Stimulated activated naive CD8-positive, alpha-beta T cell treated with anti-CD3 and anti-CD28 coated beads, Interleukin-15, amount 100 ng/mL, for 72 hours (primary cell): ENCODE measurements at regions not wholly inside any gene's neighbourhood (a gene's known extent, or its start where the extent isn't known, plus 50 kb on each side); places are given as distances from the start of the nearest gene placed in this dataset.

Experiments used
- ATAC-seq: fragments of 150-1000 bp; cut with Tn5 transposase; 2 replicates; pipeline ENCODE4 v1.10.0; 2021; ENCODE audit warnings: mild to moderate bottlenecking, moderate library complexity
- DNase-seq, 2 donors: peaks; one replicate each; pipeline ENCODE4 v3.0.0; 2021 to 2022
- H3K27ac Mint-ChIP-seq, 2 donors: one replicate each; pipeline ENCODE4 v1.8.0; 2022; ENCODE audit warnings: mild to moderate bottlenecking in 2 of 2, mixed read lengths in 2 of 2, moderate library complexity in 2 of 2
- H3K27me3 Mint-ChIP-seq: one replicate; pipeline ENCODE4 v1.8.0; 2022; ENCODE audit warnings: mixed read lengths
- H3K4me1 Mint-ChIP-seq: one replicate; pipeline ENCODE4 v1.8.0; 2022; ENCODE audit warnings: mild to moderate bottlenecking, mixed read lengths
- H3K4me3 Mint-ChIP-seq, 2 donors: one replicate each; pipeline ENCODE4 v1.8.0; 2022; ENCODE audit warnings: mild to moderate bottlenecking in 2 of 2, mixed read lengths in 2 of 2, moderate library complexity in 1 of 2
- H3K9me3 Mint-ChIP-seq, 2 donors: one replicate each; pipeline ENCODE4 v1.8.0; 2022; ENCODE audit warnings: mixed read lengths in 2 of 2

- no peak for DNase-seq
- H3K9me3 Mint-ChIP-seq: no peaks in the 10 kb centered on the region
Observed at GRCh38 chrX:45697591-45697990, 496.9 kb upstream of the DIPK2B start.

GRCh38 chrX:45696736-45697135, 496.1 kb upstream of the DIPK2B start:
- peaks cover 31% of the 10 kb centered on the region for H3K4me1 Mint-ChIP-seq

More at GRCh38 chrX:45697591-45697990, 496.9 kb upstream of the DIPK2B start:
- Mint-ChIP-seq H3K4me1 (peaks cover 31% of the 10 kb centered on the region), H3K27me3 (no peaks in the 10 kb centered on the region), H3K4me3 (no peak overlapping the region), H3K27ac (no peak overlapping the region)
- ATAC-seq: no peak

GRCh38 chrX:45689971-45690370, 489.3 kb upstream of the DIPK2B start:
- Mint-ChIP-seq H3K9me3 (no peaks in the 10 kb centered on the region), H3K4me3 (no peak overlapping the region), H3K4me1 (no peaks in the 10 kb centered on the region), H3K27me3 (no peaks in the 10 kb centered on the region), H3K27ac (no peak overlapping the region)
- DNase-seq: no peak
- ATAC-seq: no peak

More at GRCh38 chrX:45696736-45697135, 496.1 kb upstream of the DIPK2B start:
- Mint-ChIP-seq H3K27ac (no peak overlapping the region), H3K9me3 (no peaks in the 10 kb centered on the region), H3K4me3 (no peak overlapping the region), H3K27me3 (no peaks in the 10 kb centered on the region)
- no peak for DNase-seq
- ATAC-seq: no peak

GRCh38 chrX:45683914-45684313, 483.2 kb upstream of the DIPK2B start:
- no peak overlapping the region for H3K4me3 Mint-ChIP-seq
- H3K27me3 Mint-ChIP-seq: no peaks in the 10 kb centered on the region
- ATAC-seq (no peak), DNase-seq (no peak)
- no peak overlapping the region for H3K27ac Mint-ChIP-seq
- no peaks in the 10 kb centered on the region for H3K4me1 Mint-ChIP-seq
- H3K9me3 Mint-ChIP-seq: no peaks in the 10 kb centered on the region

GRCh38 chrX:45681891-45682290, 481.2 kb upstream of the DIPK2B start:
- H3K27ac Mint-ChIP-seq: no peak overlapping the region
- no peaks in the 10 kb centered on the region for H3K27me3 Mint-ChIP-seq
- H3K4me1 Mint-ChIP-seq: no peaks in the 10 kb centered on the region
- no peaks in the 10 kb centered on the region for H3K9me3 Mint-ChIP-seq
- DNase-seq: no peak
- ATAC-seq: no peak
- H3K4me3 Mint-ChIP-seq: no peak overlapping the region

GRCh38 chrX:45669715-45670340, 469.2 kb upstream of the DIPK2B start:
- ATAC-seq: no peak
- no peak for DNase-seq
- H3K27me3 Mint-ChIP-seq: no peaks in the 10 kb centered on the region
- no peaks in the 10 kb centered on the region for H3K9me3 Mint-ChIP-seq
- no peak overlapping the region for H3K4me3 Mint-ChIP-seq
- H3K4me1 Mint-ChIP-seq: no peaks in the 10 kb centered on the region
- H3K27ac Mint-ChIP-seq: no peak overlapping the region

- Mint-ChIP-seq H3K4me1 (no peaks in the 10 kb centered on the region), H3K4me3 (no peak overlapping the region), H3K9me3 (no peaks in the 10 kb centered on the region), H3K27me3 (no peaks in the 10 kb centered on the region), H3K27ac (no peak overlapping the region)
- ATAC-seq: no peak
- no peak for DNase-seq
Observed at GRCh38 chrX:45668686-45669443, 468.2 kb upstream of the DIPK2B start.

GRCh38 chrX:45667666-45668065, 467.0 kb upstream of the DIPK2B start:
- H3K27me3 Mint-ChIP-seq: no peaks in the 10 kb centered on the region
- H3K9me3 Mint-ChIP-seq: no peaks in the 10 kb centered on the region
- ATAC-seq (no peak), DNase-seq (no peak)
- no peak overlapping the region for H3K27ac Mint-ChIP-seq
- no peak overlapping the region for H3K4me3 Mint-ChIP-seq
- H3K4me1 Mint-ChIP-seq: no peaks in the 10 kb centered on the region

GRCh38 chrX:45664727-45665290, 464.1 kb upstream of the DIPK2B start:
- H3K4me3 Mint-ChIP-seq: no peak overlapping the region

GRCh38 chrX:45660477-45660876, 459.8 kb upstream of the DIPK2B start:
- H3K4me3 Mint-ChIP-seq: no peak overlapping the region
- no peak overlapping the region for H3K27ac Mint-ChIP-seq
- H3K9me3 Mint-ChIP-seq: peaks cover 0 to 4% of the 10 kb centered on the region in 2 donors
- no peaks in the 10 kb centered on the region for H3K27me3 Mint-ChIP-seq
- H3K4me1 Mint-ChIP-seq: no peaks in the 10 kb centered on the region
- ATAC-seq (no peak), DNase-seq (no peak)

More at GRCh38 chrX:45664727-45665290, 464.1 kb upstream of the DIPK2B start:
- ATAC-seq: no peak
- no peak for DNase-seq
- Mint-ChIP-seq H3K4me1 (no peaks in the 10 kb centered on the region), H3K27ac (no peak overlapping the region), H3K27me3 (no peaks in the 10 kb centered on the region), H3K9me3 (no peaks in the 10 kb centered on the region)

- no peaks in the 10 kb centered on the region for H3K9me3 Mint-ChIP-seq
- H3K27ac Mint-ChIP-seq: no peak overlapping the region
- no peak overlapping the region for H3K4me3 Mint-ChIP-seq
- H3K27me3 Mint-ChIP-seq: peaks cover 23% of the 10 kb centered on the region
- no peaks in the 10 kb centered on the region for H3K4me1 Mint-ChIP-seq
- DNase-seq (no peak), ATAC-seq (no peak)
Observed at GRCh38 chrX:45633419-45633818, 432.7 kb upstream of the DIPK2B start.

GRCh38 chrX:45632506-45632905, 431.8 kb upstream of the DIPK2B start:
- Mint-ChIP-seq H3K27me3 (peaks cover 22% of the 10 kb centered on the region), H3K4me3 (no peak overlapping the region), H3K27ac (no peak overlapping the region), H3K4me1 (no peaks in the 10 kb centered on the region), H3K9me3 (no peaks in the 10 kb centered on the region)
- ATAC-seq: no peak
- DNase-seq: no peak

- DNase-seq: no peak
Observed at GRCh38 chrX:45630078-45630477, 429.4 kb upstream of the DIPK2B start.

GRCh38 chrX:45628041-45628440, 427.4 kb upstream of the DIPK2B start:
- peak overlapping the region in 1 of 2 donors; percentile 21 for H3K27ac Mint-ChIP-seq
- H3K27me3 Mint-ChIP-seq: peaks cover 2% of the 10 kb centered on the region
- no peaks in the 10 kb centered on the region for H3K4me1 Mint-ChIP-seq
- ATAC-seq (no peak), DNase-seq (no peak)
- peaks cover 10 to 14% of the 10 kb centered on the region in 2 donors for H3K9me3 Mint-ChIP-seq
- no peak overlapping the region for H3K4me3 Mint-ChIP-seq

More at GRCh38 chrX:45630078-45630477, 429.4 kb upstream of the DIPK2B start:
- H3K4me3 Mint-ChIP-seq: no peak overlapping the region
- H3K27me3 Mint-ChIP-seq: peaks cover 7% of the 10 kb centered on the region
- ATAC-seq: no peak
- peaks cover 10 to 14% of the 10 kb centered on the region in 2 donors for H3K9me3 Mint-ChIP-seq
- no peaks in the 10 kb centered on the region for H3K4me1 Mint-ChIP-seq
- no peak overlapping the region for H3K27ac Mint-ChIP-seq

- Mint-ChIP-seq H3K4me1 (peaks cover 16% of the 10 kb centered on the region), H3K9me3 (peaks cover 14% of the 10 kb centered on the region in 2 donors), H3K4me3 (no peak overlapping the region), H3K27me3 (no peaks in the 10 kb centered on the region), H3K27ac (no peak overlapping the region)
- no peak for DNase-seq
- no peak for ATAC-seq
Observed at GRCh38 chrX:45623266-45623665, 422.6 kb upstream of the DIPK2B start.

- ATAC-seq (no peak), DNase-seq (no peak)
- Mint-ChIP-seq H3K27ac (no peak overlapping the region), H3K4me3 (no peak overlapping the region), H3K9me3 (peaks cover 14 to 19% of the 10 kb centered on the region in 2 donors), H3K27me3 (no peaks in the 10 kb centered on the region), H3K4me1 (peaks cover 16% of the 10 kb centered on the region)
Observed at GRCh38 chrX:45622538-45622937, 421.9 kb upstream of the DIPK2B start.
